ENCODE measurements at regions not wholly inside any gene's neighbourhood (a gene's known extent, or its start where the extent isn't known, plus 50 kb on each side); places are given as distances from the start of the nearest gene placed in this dataset.
"Not testable (repeated sequence)": the region's sequence is repeated elsewhere in the genome, so short reads cannot be mapped to it uniquely, and the experiment has no call there.

DNA sequence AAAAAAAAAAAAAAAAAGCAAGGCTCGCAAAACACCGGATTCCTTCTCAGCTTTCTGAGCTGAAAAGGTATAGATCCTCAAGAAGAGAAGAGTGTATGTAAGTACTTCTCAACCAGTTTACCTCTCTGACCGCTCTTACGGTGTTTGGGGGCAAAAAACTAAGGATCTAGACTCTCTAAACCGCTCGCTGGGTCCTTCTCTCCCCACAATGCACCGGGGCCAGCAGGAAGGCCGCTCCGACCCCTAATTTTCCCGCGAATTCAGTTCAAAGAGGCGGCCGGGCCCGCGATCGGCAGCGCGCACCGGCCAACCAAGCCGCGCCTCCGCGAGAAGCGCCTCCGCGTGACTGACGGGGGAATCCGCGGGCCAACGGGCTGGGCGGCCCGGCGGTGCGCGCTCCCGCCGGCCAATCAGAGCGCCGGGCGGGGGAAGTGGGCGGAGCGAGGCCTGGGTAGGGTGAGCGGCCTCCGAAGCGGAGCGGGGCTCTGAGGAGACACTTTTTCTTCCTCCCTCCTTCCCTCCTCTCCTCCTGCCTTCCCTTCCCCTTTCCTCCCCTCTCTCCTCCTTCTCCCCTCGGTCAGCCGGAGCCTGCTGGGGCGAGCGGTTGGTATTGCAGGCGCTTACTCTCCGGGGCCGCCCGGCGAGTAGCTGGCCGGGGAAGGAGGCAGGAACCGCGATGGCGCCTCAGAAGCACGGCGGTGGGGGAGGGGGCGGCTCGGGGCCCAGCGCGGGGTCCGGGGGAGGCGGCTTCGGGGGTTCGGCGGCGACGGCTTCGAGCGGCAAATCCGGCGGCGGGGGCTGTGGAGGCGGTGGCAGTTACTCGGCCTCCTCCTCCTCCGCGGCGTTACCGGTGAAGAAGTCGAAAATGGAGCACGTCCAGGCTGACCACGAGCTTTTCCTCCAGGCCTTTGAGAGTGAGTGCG is 93.0 kb downstream of the CRLF3 start:
- DNase-seq (peak; percentile 80 to 87 (median 87)), ATAC-seq (peak; percentile 99)
- peaks cover 13% of the 10 kb centered on the region for H3K4me1 ChIP-seq
- H3K9me3 ChIP-seq; intact Hi-C loops (cut with DNase I); H3K27me3 ChIP-seq; H3K36me3 ChIP-seq (replicated peaks in 1 of 2; ENCODE audit: insufficient read depth in 1 of 2, low read depth in 2 of 2): not testable (repeated sequence)
- TF ChIP-seq POLR2A (IDR thresholded peaks at IDR 0.05): peak; percentile 25 to 77 (median 68)
- H3K27ac ChIP-seq: peak overlapping the region; percentile 78 to 90 (median 80)
- peak overlapping the region; percentile 54 to 90 for H3K4me3 ChIP-seq
- 0% methylated on average over 19 to 86 of the region's 87 CpGs for WGBS, 2 donors

DNA sequence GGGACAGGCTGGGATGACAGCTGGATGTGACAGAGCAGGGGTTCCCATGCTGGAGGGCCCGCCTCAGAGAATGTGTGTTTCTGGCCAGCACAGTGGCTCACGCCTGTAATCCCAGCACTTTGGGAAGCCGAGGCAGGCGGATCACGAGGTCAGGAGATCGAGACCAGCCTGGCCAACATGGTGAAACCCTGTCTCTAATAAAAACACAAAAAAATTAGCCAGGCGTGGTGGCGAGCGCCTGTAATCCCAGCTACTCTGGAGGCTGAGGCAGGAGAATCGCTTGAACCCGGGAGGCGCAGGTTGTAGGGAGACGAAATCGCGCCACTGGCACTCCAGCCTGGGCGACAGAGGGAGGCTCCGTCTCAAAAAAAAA is 93.7 kb downstream of the CRLF3 start:
- 33 to 40% methylated on average over 16 to 17 of the region's 17 CpGs for WGBS, 2 donors
- peak overlapping the region in 3 of 4 donors; percentile 7 to 90 (median 79) for H3K27ac ChIP-seq
- H3K27me3 ChIP-seq; intact Hi-C loops (cut with DNase I); H3K4me3 ChIP-seq; H3K36me3 ChIP-seq (replicated peaks in 1 of 2; ENCODE audit: insufficient read depth in 1 of 2, low read depth in 2 of 2); ATAC-seq; H3K9me3 ChIP-seq: not testable (repeated sequence)
- peak in 1 of 4 donors; percentile 14 for DNase-seq
- peaks cover 13% of the 10 kb centered on the region for H3K4me1 ChIP-seq

DNA sequence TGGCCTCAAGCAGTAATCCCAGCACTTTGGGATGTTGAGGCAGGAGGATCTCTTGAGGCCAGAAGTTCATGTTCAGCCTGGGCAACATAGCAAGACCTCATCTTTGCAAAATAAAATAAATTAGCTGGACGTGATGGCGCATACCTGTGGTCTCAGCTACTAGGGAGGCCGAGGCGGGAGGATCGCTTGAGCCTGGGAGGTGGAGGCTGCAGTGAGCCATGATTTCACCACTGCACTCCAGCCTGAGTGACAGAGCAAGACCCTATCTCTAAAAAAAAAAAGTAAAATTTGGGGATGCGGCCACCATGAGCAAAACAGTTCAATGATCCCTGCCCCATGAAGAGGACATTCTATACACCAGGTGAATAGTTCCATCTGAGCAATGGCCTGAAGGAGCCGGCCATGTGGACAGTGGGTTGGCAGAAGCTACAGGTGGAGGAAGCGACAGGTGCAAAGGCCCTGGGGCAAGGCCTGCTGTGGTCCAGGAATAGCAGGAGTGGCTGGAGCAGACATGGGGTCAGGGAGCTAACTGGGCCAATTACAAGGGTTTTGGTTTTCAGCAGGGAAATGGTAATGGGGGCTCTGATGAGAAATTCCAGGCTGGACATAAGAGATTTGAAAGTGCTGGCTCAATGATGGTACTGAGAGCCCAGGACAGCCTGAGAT is 94.2 kb downstream of the CRLF3 start:
- 95 to 97% methylated on average over 8 of the region's 8 CpGs for WGBS, 2 donors
- H3K27ac ChIP-seq; intact Hi-C loops (cut with DNase I); H3K27me3 ChIP-seq; H3K4me3 ChIP-seq; H3K36me3 ChIP-seq (replicated peaks in 1 of 2; ENCODE audit: insufficient read depth in 1 of 2, low read depth in 2 of 2); H3K9me3 ChIP-seq; ATAC-seq: not testable (repeated sequence)
- peaks cover 13% of the 10 kb centered on the region for H3K4me1 ChIP-seq
- peak in 1 of 4 donors; percentile 11 for DNase-seq

DNA sequence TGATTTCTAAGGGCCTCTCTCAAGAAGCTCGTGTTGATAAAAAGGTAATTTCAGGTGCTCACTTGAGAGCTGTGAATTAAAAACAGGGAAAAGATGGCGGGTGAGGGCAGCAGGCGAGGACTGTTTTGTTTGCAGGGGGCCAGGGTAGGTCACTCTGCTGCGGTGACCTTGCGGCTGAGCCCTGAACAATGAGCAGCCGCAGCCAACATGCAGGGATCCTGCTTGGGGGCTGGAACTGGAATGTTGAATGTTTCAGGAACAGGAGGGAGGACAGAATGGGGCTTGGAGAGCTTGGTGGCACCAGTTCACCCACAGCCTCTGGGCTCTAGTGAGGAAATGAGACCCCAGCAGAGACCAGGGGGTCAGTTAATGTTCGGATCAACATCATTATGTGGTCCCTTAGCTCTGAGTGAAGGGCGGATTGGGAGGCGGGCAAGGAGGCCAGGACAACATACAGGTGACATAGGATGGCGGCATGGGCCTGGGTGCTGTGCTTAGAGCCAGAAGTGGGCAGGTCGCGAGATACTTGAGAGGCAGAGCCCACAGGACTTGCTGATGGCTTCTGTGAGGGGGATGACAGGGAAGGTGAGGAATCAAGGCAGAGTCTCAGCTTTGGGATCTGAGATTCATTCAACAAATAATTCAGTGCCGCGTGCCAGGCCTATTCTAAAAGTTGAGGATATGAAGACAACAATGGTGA is 94.9 kb downstream of the CRLF3 start:
- H3K27ac ChIP-seq; H3K9me3 ChIP-seq; H3K4me3 ChIP-seq; H3K27me3 ChIP-seq; H3K36me3 ChIP-seq (replicated peaks in 1 of 2; ENCODE audit: insufficient read depth in 1 of 2, low read depth in 2 of 2); intact Hi-C loops (cut with DNase I); ATAC-seq: not testable (repeated sequence)
- WGBS, 2 donors: 86 to 91% methylated on average over 13 to 14 of the region's 14 CpGs
- peak in 1 of 4 donors; percentile 10 for DNase-seq
- peaks cover 13% of the 10 kb centered on the region for H3K4me1 ChIP-seq

DNA sequence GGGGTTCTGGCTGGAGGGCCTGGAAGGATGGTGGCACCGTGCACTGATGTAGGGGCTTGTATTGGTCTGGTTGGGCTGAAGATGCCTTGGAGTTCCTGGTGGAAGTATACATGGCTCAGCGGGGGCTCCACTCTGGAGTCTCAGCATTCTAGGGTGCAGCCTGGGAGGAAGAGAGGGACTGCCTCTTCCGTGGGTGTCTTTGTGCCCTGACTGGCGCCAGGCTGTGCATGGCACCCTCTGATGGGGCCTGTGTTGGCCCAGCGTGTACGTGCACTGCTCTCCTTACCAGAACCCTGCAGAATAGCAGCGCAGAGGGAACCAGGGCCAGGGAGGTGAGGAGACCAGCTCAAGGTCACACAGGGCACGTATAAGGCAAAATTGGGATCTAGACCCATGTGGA is 97.0 kb downstream of the CRLF3 start:
- H3K27me3 ChIP-seq; H3K36me3 ChIP-seq (replicated peaks in 1 of 2; ENCODE audit: insufficient read depth in 1 of 2, low read depth in 2 of 2); H3K9me3 ChIP-seq; ATAC-seq; H3K4me3 ChIP-seq; H3K4me1 ChIP-seq; H3K27ac ChIP-seq; intact Hi-C loops (cut with DNase I): not testable (repeated sequence)
- WGBS, 2 donors: 87 to 92% methylated on average over 8 of the region's 8 CpGs
- peak in 1 of 4 donors; percentile 5 for DNase-seq

DNA sequence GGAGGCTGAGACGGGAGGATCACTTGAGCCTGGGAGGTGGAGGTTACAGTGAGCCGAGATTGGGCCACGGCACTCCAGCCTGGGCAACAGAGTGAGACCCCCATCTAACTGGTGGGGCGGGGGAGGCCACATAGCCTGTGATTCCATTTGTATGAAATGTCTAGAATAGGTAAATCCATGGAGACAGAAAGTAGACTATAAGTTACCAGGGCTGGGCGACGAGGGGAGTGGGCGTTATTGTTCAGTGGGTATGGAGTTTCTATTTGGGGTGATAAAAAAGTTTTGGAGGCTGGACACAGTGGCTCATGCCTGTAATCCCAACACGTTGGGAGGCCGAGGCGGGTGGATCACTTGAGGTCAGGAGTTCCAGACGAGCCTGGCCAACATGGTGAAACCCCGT is 97.8 kb downstream of the CRLF3 start:
- H3K27me3 ChIP-seq; intact Hi-C loops (cut with DNase I); H3K27ac ChIP-seq; H3K4me1 ChIP-seq; H3K4me3 ChIP-seq; H3K9me3 ChIP-seq; ATAC-seq; H3K36me3 ChIP-seq (replicated peaks in 1 of 2; ENCODE audit: insufficient read depth in 1 of 2, low read depth in 2 of 2); DNase-seq: not testable (repeated sequence)
- 89 to 90% methylated on average over 12 of the region's 12 CpGs for WGBS, 2 donors

DNA sequence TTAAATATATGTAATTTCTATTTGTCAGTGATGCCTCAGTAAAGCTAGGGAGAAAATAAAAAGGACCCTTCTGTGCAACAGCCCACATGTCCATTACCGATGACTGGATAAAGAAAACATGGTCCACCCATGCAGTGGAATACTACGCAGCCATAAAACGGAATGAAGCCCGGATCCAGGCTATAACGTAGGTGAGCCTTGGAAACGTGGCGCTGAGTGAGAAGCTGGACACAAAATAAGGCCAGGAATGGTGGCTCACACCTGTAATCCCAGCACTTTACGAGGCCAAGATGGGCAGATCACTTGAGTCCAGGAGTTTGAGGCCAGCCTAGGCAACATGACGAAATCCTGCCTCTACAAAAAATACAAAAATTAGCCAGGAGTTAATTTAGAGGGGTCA is 98.2 kb downstream of the CRLF3 start:
- H3K27ac ChIP-seq; H3K9me3 ChIP-seq; H3K36me3 ChIP-seq (replicated peaks in 1 of 2; ENCODE audit: insufficient read depth in 1 of 2, low read depth in 2 of 2); H3K4me1 ChIP-seq; intact Hi-C loops (cut with DNase I); ATAC-seq; H3K27me3 ChIP-seq; H3K4me3 ChIP-seq: not testable (repeated sequence)
- WGBS, 2 donors: 95 to 96% methylated on average over 9 of the region's 9 CpGs
- peak in 1 of 4 donors; percentile 2 for DNase-seq

DNA sequence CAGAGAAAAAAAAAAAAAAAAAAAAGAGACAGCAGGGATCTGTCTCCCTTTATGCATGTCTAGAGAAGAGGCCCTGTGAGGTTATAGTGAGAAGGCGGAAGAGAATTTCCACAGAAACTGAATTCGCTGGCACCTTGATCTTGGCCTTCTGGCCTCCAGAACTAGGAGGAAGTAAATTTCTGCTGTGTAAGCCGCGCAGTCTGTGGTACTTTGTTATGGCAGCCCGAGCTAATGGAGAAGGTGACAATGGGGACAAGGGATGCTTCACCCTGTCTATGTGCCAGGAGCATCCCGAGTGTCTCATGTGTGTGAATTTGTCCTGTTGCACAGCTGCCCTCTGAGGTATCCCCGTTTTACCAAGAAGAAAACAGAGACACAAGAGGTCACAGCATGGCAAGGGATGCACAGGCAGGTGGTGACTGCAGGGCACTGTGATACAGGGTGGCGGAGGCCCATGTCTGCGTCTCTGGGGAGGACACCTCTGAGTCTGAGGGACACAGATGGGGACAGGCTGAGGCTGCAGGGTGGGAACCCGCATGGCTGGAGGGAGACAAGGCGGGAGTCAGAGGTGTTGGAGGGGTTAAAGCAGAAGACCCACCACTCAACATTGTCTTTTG is 100.3 kb downstream of the CRLF3 start:
- H3K4me1 ChIP-seq; H3K36me3 ChIP-seq (replicated peaks in 1 of 2; ENCODE audit: insufficient read depth in 1 of 2, low read depth in 2 of 2); DNase-seq; ATAC-seq; intact Hi-C loops (cut with DNase I); H3K9me3 ChIP-seq; H3K27ac ChIP-seq; H3K27me3 ChIP-seq; H3K4me3 ChIP-seq: not testable (repeated sequence)
- 79 to 93% methylated on average over 9 to 11 of the region's 11 CpGs for WGBS, 2 donors

DNA sequence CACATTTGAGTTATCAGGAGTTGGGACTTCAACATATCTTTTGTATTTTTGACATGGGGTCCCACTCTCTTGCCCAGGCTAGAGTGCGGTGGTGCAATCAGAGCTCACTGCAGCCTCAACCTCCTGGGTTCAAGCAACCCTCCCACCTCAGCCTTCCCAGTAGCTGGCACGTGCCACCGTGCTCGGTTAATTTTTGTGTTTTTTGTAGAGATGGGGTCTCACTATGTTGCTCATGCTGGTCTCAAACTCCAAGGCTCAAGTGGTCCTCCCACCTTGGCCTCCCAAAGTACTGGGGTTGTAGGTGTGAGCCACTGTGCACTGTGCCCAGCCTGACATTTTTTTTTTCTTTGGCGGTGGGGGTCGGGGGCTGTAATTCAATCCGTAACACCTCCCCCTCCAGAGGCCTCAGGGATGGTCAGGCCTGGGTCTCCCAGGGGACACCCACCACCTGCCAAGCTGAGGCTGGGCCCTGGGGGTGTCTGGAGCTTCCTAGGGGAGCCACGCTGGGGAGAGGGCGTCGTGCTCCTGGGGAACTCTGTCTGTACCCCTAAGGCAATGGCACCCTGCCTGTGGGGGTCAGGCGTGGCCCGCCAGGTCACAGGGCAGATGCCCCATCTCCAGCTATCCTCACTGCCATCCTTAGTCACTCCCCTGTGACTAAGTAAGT is 102.2 kb downstream of the CRLF3 start:
- H3K9me3 ChIP-seq; H3K36me3 ChIP-seq (replicated peaks in 1 of 2; ENCODE audit: insufficient read depth in 1 of 2, low read depth in 2 of 2); H3K27ac ChIP-seq; H3K27me3 ChIP-seq; H3K4me3 ChIP-seq; ATAC-seq; intact Hi-C loops (cut with DNase I); H3K4me1 ChIP-seq: not testable (repeated sequence)
- WGBS, 2 donors: 89 to 94% methylated on average over 7 to 12 of the region's 12 CpGs
- peak in 1 of 4 donors; percentile 6 for DNase-seq

DNA sequence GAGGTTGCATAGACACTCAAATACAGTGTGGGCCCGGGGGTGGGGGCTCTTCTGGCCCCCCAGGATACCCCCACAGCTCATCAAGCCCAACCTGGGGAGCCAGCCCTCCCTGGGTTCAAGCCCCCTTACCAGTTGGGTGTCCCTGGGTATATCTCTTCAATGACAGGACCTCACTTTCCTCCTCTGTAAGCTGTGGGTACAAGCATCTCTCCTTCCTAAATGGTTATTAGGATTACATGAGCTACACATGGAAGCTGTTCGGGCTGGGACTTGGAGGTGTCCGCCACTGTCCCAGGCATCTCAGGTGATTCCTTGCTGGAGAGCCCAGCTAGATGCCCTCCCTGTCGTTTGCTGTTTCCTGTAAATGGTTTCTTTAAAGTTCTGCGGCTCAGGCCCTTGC is 103.5 kb downstream of the CRLF3 start:
- WGBS, 2 donors: 78% methylated on average over 5 of the region's 5 CpGs
- H3K4me3 ChIP-seq; H3K4me1 ChIP-seq; H3K9me3 ChIP-seq; H3K27me3 ChIP-seq; H3K27ac ChIP-seq; intact Hi-C loops (cut with DNase I); H3K36me3 ChIP-seq (replicated peaks in 1 of 2; ENCODE audit: insufficient read depth in 1 of 2, low read depth in 2 of 2); ATAC-seq: not testable (repeated sequence)
- peak in 1 of 4 donors; percentile 6 for DNase-seq
